Sigmoid colon (tissue), 6 donors: ENCODE measurements at regions not wholly inside any gene's neighbourhood (a gene's known extent, or its start where the extent isn't known, plus 50 kb on each side); places are given as distances from the start of the nearest gene placed in this dataset.

ENCODE experiments used
- DNase-seq: peaks from one replicate; pipeline ENCODE4 v3.0.0-alpha.2; 2019
- H3K27ac ChIP-seq, 4 donors: fragments of 200-600 bp; sonication (generic); one replicate each; pipeline ENCODE4 v1.5.1; 2016 to 2019; ENCODE audit warnings: mild to moderate bottlenecking in 1 of 4
- H3K27me3 ChIP-seq, 3 donors: fragments of 200-600 bp; sonication (generic); one replicate each; pipeline ENCODE4 v1.5.1; 2019; ENCODE audit warnings: mild to moderate bottlenecking in 1 of 3
- H3K36me3 ChIP-seq, 4 donors: fragments of 200-600 bp; sonication (generic); one replicate each; pipeline ENCODE4 v1.5.1; 2016 to 2019
- H3K4me1 ChIP-seq, 4 donors: fragments of 200-600 bp; sonication (generic); one replicate each; pipeline ENCODE4 v1.5.1; 2017 to 2019
- H3K4me3 ChIP-seq, 4 donors: fragments of 200-600 bp; sonication (generic); one replicate each; pipeline ENCODE4 v1.5.1; 2017 to 2019; ENCODE audit warnings: mild to moderate bottlenecking in 2 of 4, moderate library complexity in 1 of 4
- H3K9me3 ChIP-seq, 4 donors: fragments of 200-600 bp in 3 of 4; sonication (generic) in 3 of 4; one replicate each; pipeline versions ENCODE4 v1.5.1 to v1.6.1; 2013 to 2019
- EP300 ChIP-seq, 4 donors: sonication (generic); formaldehyde crosslinking; IDR thresholded peaks; one replicate each; pipeline ENCODE4 v1.6.1; 2017; ENCODE audit warnings: antibody characterized with exemption in 4 of 4
- POLR2A ChIP-seq, 2 donors: fragments of 450-650 bp; IDR thresholded peaks; one replicate each; pipeline ENCODE4 v1.6.1; 2016; ENCODE audit warnings: antibody characterized with exemption in 2 of 2, mild to moderate bottlenecking in 2 of 2, moderate library complexity in 2 of 2
- POLR2AphosphoS5 ChIP-seq, 4 donors: sonication (generic); formaldehyde crosslinking; IDR thresholded peaks; one replicate each; pipeline ENCODE4 v1.6.1; 2017; ENCODE audit warnings: antibody characterized with exemption in 4 of 4
- WGBS, 2 donors: extraction: QIAGEN DNeasy Blood & Tissue Kit; methylation state at CpG; one replicate each; pipeline ENCODE4 v1.1.7; 2013; 5-methylcytosine and 5-hydroxymethylcytosine counted together
- intact Hi-C: fragments of 100-400 bp; cut with DNase I; formaldehyde crosslinking; loops from one replicate; pipeline ENCODE4 v1.15.1; 2023
- TF ChIP-seq, protein P1 (sequence below), 4 experiments: fragments of 450-650 bp in 3 of 4; fragments of 200-600 bp in 1 of 4; IDR thresholded peaks; one replicate each; pipeline ENCODE4 v1.5.1; 2016 to 2019; ENCODE audit warnings: antibody characterized with exemption in 4 of 4, mild to moderate bottlenecking in 3 of 4, moderate library complexity in 2 of 4
- donor health status: healthy with polysubstance abuse.
- donor health status: healthy.

DNA sequence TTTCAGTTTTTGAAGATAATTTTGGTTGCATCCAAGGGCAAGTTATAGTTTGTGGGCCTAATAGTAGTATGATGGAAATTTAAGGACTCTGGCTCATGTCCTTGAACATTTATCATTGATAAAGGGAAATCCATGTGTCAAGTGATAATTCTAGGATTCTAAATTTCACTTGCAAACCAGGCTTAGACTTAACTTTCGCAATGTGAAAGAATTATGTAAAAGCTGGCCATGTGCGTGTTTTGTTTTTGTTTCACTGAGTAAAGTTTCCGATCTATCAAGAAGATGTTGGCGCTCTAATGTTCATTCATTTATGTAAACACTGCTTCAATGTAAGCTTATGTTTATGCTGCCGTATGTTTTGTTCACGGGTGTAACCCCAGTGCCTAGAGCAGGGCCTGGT is 302.0 kb downstream of the SOX4 start:
- no peak for DNase-seq
- intact Hi-C loops, result no loop called here
- H3K4me1 ChIP-seq, result no peaks in the 10 kb centered on the region
- no peak overlapping the region for H3K27ac ChIP-seq
- TF ChIP-seq, protein P1, sequence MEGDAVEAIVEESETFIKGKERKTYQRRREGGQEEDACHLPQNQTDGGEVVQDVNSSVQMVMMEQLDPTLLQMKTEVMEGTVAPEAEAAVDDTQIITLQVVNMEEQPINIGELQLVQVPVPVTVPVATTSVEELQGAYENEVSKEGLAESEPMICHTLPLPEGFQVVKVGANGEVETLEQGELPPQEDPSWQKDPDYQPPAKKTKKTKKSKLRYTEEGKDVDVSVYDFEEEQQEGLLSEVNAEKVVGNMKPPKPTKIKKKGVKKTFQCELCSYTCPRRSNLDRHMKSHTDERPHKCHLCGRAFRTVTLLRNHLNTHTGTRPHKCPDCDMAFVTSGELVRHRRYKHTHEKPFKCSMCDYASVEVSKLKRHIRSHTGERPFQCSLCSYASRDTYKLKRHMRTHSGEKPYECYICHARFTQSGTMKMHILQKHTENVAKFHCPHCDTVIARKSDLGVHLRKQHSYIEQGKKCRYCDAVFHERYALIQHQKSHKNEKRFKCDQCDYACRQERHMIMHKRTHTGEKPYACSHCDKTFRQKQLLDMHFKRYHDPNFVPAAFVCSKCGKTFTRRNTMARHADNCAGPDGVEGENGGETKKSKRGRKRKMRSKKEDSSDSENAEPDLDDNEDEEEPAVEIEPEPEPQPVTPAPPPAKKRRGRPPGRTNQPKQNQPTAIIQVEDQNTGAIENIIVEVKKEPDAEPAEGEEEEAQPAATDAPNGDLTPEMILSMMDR (IDR thresholded peaks at IDR 0.05), result no peak
- TF ChIP-seq POLR2A (IDR thresholded peaks at IDR 0.05) (no peak), POLR2AphosphoS5 (IDR thresholded peaks at IDR 0.05) (no peak), EP300 (IDR thresholded peaks at IDR 0.05) (no peak)
- H3K9me3 ChIP-seq, result no peaks in the 10 kb centered on the region
- WGBS, 2 donors, result 88 to 89% methylated on average over 6 of the region's 6 CpGs
- H3K4me3 ChIP-seq, result no peak overlapping the region
- H3K27me3 ChIP-seq, result no peaks in the 10 kb centered on the region
- H3K36me3 ChIP-seq, result no peaks in the 10 kb centered on the region

DNA sequence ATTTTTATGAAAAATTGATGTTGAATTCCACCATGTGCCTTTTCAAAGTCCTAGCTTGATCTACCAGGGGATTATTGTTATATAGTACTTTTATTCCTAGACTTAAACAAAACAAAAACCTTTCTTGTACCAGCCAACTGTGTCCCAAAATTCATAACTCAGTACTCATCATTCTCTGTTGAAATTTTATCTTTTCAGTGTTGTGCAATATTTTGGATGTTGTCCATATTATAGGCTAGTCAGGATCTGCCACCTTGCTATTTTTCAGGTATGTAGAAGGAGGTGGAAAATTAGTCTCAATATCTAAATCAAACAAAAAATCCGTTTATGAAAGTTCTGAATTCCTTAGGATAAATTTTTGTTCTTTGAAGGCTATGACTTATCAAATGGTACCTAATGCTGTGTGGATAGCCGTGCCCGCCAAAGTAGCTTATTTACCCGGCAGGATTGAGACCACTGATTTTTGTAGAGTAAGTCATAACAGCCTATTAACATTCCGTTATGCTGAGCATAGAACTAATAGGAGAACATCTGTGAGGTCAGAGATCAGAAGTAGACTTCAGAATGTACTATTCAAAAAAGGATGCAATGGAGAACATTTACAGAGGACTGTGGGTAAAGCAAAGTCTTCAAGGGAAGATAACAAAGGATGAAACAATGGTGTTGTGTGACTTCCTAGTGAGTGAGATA is 304.7 kb downstream of the SOX4 start:
- intact Hi-C loops, result no loop called here
- Histone ChIP-seq H3K4me3 (no peak overlapping the region), H3K27me3 (no peaks in the 10 kb centered on the region), H3K4me1 (no peaks in the 10 kb centered on the region), H3K27ac (no peak overlapping the region), H3K36me3 (no peaks in the 10 kb centered on the region), H3K9me3 (no peaks in the 10 kb centered on the region)
- 91 to 94% methylated on average over 5 of the region's 5 CpGs for WGBS, 2 donors
- DNase-seq, result no peak
- TF ChIP-seq, protein P1 (IDR thresholded peaks at IDR 0.05), result no peak
- TF ChIP-seq POLR2A (IDR thresholded peaks at IDR 0.05) (no peak), EP300 (IDR thresholded peaks at IDR 0.05) (no peak), POLR2AphosphoS5 (IDR thresholded peaks at IDR 0.05) (no peak)

DNA sequence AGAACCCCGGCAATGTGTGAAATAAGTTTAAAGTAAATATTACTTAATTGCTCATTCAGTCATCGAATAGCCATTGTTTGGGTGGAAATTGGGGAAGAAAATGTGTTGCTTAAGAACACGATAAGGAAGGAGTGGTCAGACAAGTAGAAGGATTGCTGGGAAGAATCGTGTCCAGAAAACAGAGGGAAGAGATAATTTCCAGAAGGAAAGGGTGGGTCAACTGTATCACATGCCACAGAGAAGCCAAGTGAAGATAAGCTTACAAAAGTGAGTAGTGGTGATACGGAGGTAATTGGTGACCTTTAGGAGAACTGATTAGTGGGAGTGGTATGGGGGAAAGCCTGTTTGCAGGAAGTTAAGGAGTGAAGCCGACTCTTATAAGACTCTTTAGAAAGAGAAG is 306.2 kb downstream of the SOX4 start:
- no peaks in the 10 kb centered on the region for H3K27me3 ChIP-seq
- WGBS, 2 donors, result 52 to 78% methylated on average over 6 of the region's 6 CpGs
- no peak overlapping the region for H3K27ac ChIP-seq
- no peak for DNase-seq
- H3K4me3 ChIP-seq, result no peak overlapping the region
- TF ChIP-seq POLR2A (IDR thresholded peaks at IDR 0.05), result no peak
- TF ChIP-seq POLR2AphosphoS5 (IDR thresholded peaks at IDR 0.05), result no peak
- TF ChIP-seq, protein P1 (IDR thresholded peaks at IDR 0.05), result no peak
- TF ChIP-seq EP300 (IDR thresholded peaks at IDR 0.05), result no peak
- no peaks in the 10 kb centered on the region for H3K4me1 ChIP-seq
- intact Hi-C loops, result no loop called here
- H3K9me3 ChIP-seq, result no peaks in the 10 kb centered on the region
- H3K36me3 ChIP-seq, result no peaks in the 10 kb centered on the region

GRCh38 chr6:21900730-21901129 is 307.2 kb downstream of the SOX4 start:
- intact Hi-C loops, result no loop called here
- H3K9me3 ChIP-seq, result no peaks in the 10 kb centered on the region
- H3K36me3 ChIP-seq, result no peaks in the 10 kb centered on the region
- H3K27me3 ChIP-seq, result no peaks in the 10 kb centered on the region
- no peaks in the 10 kb centered on the region for H3K4me1 ChIP-seq
- TF ChIP-seq, protein P1 (IDR thresholded peaks at IDR 0.05), result no peak
- TF ChIP-seq EP300 (IDR thresholded peaks at IDR 0.05), result no peak
- TF ChIP-seq POLR2A (IDR thresholded peaks at IDR 0.05), result no peak
- no peak for TF ChIP-seq POLR2AphosphoS5 (IDR thresholded peaks at IDR 0.05)
- no peak overlapping the region for H3K4me3 ChIP-seq
- DNase-seq, result no peak
- 85 to 89% methylated on average over 2 of the region's 2 CpGs for WGBS, 2 donors
- no peak overlapping the region for H3K27ac ChIP-seq

DNA sequence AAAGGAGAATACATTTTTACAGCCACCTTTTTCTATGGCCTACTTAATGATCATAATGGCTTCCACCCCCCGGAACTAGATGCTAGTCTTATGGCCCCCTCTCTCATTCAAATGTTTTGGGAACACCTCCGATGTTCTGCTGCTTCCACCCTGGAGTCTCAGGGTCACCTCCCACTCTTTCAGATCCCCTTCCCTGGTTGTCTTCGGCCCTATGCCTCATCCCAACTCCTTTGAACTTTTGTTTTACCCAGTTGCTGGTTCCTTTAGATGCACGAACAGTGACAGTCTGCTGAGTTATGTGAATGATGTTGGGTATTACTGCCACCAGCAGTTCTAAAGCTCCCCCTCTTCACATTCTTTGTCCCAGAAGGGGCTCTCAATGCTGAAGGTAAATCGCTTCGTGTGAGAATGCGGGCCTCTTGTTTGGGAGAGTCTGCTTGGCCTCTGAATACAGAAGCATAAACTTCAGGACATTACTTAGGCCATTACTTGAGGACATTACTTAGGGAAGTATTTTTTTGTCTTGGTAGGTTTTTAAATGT is 309.1 kb downstream of the SOX4 start:
- H3K4me1 ChIP-seq, result no peaks in the 10 kb centered on the region
- H3K27me3 ChIP-seq, result no peaks in the 10 kb centered on the region
- intact Hi-C loops, result no loop called here
- no peaks in the 10 kb centered on the region for H3K36me3 ChIP-seq
- H3K27ac ChIP-seq, result no peak overlapping the region
- DNase-seq, result no peak
- WGBS, 2 donors, result 83 to 92% methylated on average over 7 of the region's 7 CpGs
- no peak for TF ChIP-seq POLR2AphosphoS5 (IDR thresholded peaks at IDR 0.05)
- TF ChIP-seq EP300 (IDR thresholded peaks at IDR 0.05), result no peak
- TF ChIP-seq POLR2A (IDR thresholded peaks at IDR 0.05), result no peak
- TF ChIP-seq, protein P1 (IDR thresholded peaks at IDR 0.05), result no peak
- H3K4me3 ChIP-seq, result no peak overlapping the region
- H3K9me3 ChIP-seq, result no peaks in the 10 kb centered on the region
